ENCODE measurements at regions not wholly inside any gene's neighbourhood (a gene's known extent, or its start where the extent isn't known, plus 50 kb on each side); places are given as distances from the start of the nearest gene placed in this dataset.

- no peak for TF ChIP-seq REST (IDR thresholded peaks at IDR 0.05)
- TF ChIP-seq NR2F2 (IDR thresholded peaks at IDR 0.05) = no peak
- TF ChIP-seq HNF4A (conservative IDR thresholded peaks at IDR 0.05) = no peak
Measured at GRCh38 chr14:62443796-62444195, 601.5 kb downstream of the KCNH5 start (continued).

- no peaks in the 10 kb centered on the region for H3K36me3 ChIP-seq (ENCODE audit: control insufficient read depth in 4 of 4, insufficient read depth in 3 of 4, low read depth in 1 of 4, low read length in 3 of 4)
Measured at GRCh38 chr14:62445570-62445969, 599.7 kb downstream of the KCNH5 start.

More at GRCh38 chr14:62445570-62445969, 599.7 kb downstream of the KCNH5 start:
- Histone ChIP-seq H3K9me3 (ENCODE audit: control insufficient read depth in 4 of 4, low read length in 3 of 4) (peaks cover 0 to 7% (median 3%) of the 10 kb centered on the region in 4 donors), H3K27ac (ENCODE audit: low read depth in 1 of 2, low read length in 2 of 2) (no peak overlapping the region), H3K4me3 (ENCODE audit: low read depth in 1 of 3, low read length in 3 of 3) (no peak overlapping the region), H3K9ac (ENCODE audit: low read depth in 1 of 2, low read length in 2 of 2) (no peak overlapping the region), H3K27me3 (ENCODE audit: control insufficient read depth in 4 of 4, insufficient read depth in 4 of 4, low read length in 3 of 4) (no peaks in the 10 kb centered on the region), H3K4me1 (ENCODE audit: control insufficient read depth in 4 of 4, insufficient read depth in 4 of 4, low read length in 3 of 4) (no peaks in the 10 kb centered on the region)
- no peak for DNase-seq (ENCODE audit: low spot score)
- WGBS = 84% methylated on average over 4 of the region's 4 CpGs
- TF ChIP-seq SP1 (IDR thresholded peaks at IDR 0.05) (no peak), TAF1 (conservative IDR thresholded peaks at IDR 0.05) (no peak), FOXA1 (IDR thresholded peaks at IDR 0.05) (no peak), HNF4A (conservative IDR thresholded peaks at IDR 0.05) (no peak), HNF4G (IDR thresholded peaks at IDR 0.05) (no peak), FOXA2 (IDR thresholded peaks at IDR 0.05) (no peak), YY1 (IDR thresholded peaks at IDR 0.05) (no peak), CTCF (IDR thresholded peaks at IDR 0.05; ENCODE audit: low read depth, low read length, missing input control) (no peak), NR2F2 (IDR thresholded peaks at IDR 0.05) (no peak), JUND (IDR thresholded peaks at IDR 0.05) (no peak), RXRA (IDR thresholded peaks at IDR 0.05) (no peak), RAD21 (IDR thresholded peaks at IDR 0.05) (no peak), EGR1 (IDR thresholded peaks at IDR 0.05; ENCODE audit: low read depth in 2 of 2) (no peak)
- TF ChIP-seq, protein P1, sequence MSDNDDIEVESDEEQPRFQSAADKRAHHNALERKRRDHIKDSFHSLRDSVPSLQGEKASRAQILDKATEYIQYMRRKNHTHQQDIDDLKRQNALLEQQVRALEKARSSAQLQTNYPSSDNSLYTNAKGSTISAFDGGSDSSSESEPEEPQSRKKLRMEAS (IDR thresholded peaks at IDR 0.05) = no peak
- TF ChIP-seq, protein P2, sequence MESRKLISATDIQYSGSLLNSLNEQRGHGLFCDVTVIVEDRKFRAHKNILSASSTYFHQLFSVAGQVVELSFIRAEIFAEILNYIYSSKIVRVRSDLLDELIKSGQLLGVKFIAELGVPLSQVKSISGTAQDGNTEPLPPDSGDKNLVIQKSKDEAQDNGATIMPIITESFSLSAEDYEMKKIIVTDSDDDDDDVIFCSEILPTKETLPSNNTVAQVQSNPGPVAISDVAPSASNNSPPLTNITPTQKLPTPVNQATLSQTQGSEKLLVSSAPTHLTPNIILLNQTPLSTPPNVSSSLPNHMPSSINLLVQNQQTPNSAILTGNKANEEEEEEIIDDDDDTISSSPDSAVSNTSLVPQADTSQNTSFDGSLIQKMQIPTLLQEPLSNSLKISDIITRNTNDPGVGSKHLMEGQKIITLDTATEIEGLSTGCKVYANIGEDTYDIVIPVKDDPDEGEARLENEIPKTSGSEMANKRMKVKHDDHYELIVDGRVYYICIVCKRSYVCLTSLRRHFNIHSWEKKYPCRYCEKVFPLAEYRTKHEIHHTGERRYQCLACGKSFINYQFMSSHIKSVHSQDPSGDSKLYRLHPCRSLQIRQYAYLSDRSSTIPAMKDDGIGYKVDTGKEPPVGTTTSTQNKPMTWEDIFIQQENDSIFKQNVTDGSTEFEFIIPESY (IDR thresholded peaks at IDR 0.05) = no peak
